Skin epidermis (tissue), 12 donors: ENCODE measurements at regions not wholly inside any gene's neighbourhood (a gene's known extent, or its start where the extent isn't known, plus 50 kb on each side); places are given as distances from the start of the nearest gene placed in this dataset.
"Not testable (repeated sequence)": the region's sequence is repeated elsewhere in the genome, so short reads cannot be mapped to it uniquely, and the experiment has no call there.

ENCODE experiments used
- H3K27ac ChIP-seq, 21 experiments: fragments of 200-600 bp; sonication (generic) in 11 of 21; one replicate each; pipeline ENCODE4 v1.5.0; 2020; ENCODE audit warnings: mild to moderate bottlenecking in 3 of 21, inconsistent platforms in 2 of 21, moderate library complexity in 2 of 21
- H3K4me3 ChIP-seq, 7 experiments: fragments of 200-600 bp; sonication (generic) in 2 of 7; one replicate each; pipeline ENCODE4 v1.5.0; 2020; ENCODE audit warnings: inconsistent platforms in 2 of 7, mild to moderate bottlenecking in 2 of 7, moderate library complexity in 1 of 7

- Histone ChIP-seq H3K4me3 (no peak overlapping the region), H3K27ac (no peak overlapping the region)
These were observed 469.0 kb downstream of the CDH9 start for GRCh38 chr5:26569241-26569928.

- Histone ChIP-seq H3K27ac (no peak overlapping the region), H3K4me3 (no peak overlapping the region)
These were observed 470.1 kb downstream of the CDH9 start for GRCh38 chr5:26568316-26568715.

GRCh38 chr5:26563979-26564378, 474.4 kb downstream of the CDH9 start:
- Histone ChIP-seq H3K4me3 (no peak overlapping the region), H3K27ac (no peak overlapping the region)

DNA sequence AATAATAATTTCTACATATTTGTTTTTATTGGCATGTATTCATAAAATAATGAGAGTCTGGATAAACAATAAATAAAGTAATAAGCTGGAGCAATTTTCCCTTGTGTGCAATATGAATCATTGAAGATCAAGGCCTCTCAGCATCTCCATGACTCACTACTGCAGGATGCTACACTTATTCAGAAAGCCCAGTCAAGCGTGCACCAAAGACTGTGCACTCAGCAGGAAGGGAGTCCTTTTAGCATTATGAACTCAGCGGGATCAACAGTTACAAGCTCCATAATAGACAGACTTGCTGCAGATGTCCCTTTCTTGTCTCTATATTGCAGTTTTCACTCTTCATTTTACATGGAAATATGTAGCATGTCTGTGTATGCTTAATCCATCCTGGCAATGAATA, 485.3 kb downstream of the CDH9 start:
- no peak overlapping the region for H3K27ac ChIP-seq
- no peak overlapping the region for H3K4me3 ChIP-seq

DNA sequence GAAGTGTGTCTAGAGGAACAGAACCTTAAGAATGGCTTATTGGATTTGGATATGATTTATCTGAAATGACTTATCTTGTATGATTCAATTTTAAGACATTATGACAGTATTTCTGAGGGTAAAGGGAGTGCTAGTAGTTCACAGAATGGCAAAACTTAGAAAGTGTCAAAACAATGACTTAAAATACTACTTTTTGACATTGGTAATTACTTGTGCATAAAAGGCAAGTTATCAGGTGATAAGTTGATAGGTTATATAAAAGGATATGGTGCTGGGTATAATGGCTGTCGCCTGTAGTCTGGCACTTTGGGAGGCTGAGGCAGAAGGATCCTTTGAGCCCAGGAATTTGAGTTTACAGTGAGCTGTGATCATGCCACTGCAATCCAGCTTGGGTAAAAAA, 494.4 kb downstream of the CDH9 start:
- no peak overlapping the region for H3K27ac ChIP-seq
- no peak overlapping the region for H3K4me3 ChIP-seq

GRCh38 chr5:26538226-26538625, 500.2 kb downstream of the CDH9 start:
- H3K4me3 ChIP-seq = no peak overlapping the region
- H3K27ac ChIP-seq = no peak overlapping the region

- Histone ChIP-seq H3K4me3 (no peak overlapping the region), H3K27ac (no peak overlapping the region)
These were observed 503.2 kb downstream of the CDH9 start for GRCh38 chr5:26535215-26535614.

- no peak overlapping the region for H3K27ac ChIP-seq
- H3K4me3 ChIP-seq = no peak overlapping the region
These were observed 508.1 kb downstream of the CDH9 start for GRCh38 chr5:26530305-26530704.

DNA sequence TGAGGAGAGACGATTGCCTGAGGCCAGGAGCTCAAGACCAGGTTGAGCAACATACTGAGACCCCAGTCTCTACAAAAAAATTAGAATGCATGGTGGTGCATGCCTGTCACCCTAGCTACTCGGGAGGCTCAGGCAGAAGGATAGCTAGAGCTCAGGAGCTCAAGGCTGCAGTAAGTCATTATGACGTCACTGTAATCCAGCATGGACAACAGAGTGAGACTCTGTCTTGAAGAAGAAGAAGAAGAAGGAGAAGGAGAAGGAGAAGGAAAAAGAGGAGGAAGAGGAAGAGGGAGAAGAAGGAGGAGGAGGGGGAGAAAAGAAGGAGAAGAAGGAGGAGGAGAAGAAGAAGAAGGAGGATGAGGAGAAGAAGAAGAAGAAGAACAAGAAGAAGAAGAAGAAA, 519.1 kb downstream of the CDH9 start:
- H3K27ac ChIP-seq = no peak overlapping the region
- no peak overlapping the region for H3K4me3 ChIP-seq

DNA sequence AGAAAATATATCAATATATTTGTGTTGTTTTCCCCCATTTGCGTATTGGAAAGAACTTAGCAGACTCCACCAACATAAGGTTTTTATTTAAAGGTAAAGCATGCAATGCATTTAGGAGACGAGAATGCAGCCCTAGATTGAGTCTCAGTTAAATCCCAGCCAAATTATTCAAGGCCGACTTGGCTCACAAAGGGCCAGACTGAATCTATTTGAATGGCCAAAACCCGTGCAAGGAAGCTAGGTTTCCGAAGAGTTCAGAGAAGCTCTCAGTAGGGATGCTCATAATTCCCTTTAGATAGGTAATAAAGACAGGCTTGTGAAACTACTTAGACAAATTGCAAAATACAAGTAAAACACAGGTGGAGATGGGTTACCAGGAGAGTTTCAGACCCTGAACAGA, 520.3 kb downstream of the CDH9 start:
- H3K27ac ChIP-seq = no peak overlapping the region
- H3K4me3 ChIP-seq = no peak overlapping the region

DNA sequence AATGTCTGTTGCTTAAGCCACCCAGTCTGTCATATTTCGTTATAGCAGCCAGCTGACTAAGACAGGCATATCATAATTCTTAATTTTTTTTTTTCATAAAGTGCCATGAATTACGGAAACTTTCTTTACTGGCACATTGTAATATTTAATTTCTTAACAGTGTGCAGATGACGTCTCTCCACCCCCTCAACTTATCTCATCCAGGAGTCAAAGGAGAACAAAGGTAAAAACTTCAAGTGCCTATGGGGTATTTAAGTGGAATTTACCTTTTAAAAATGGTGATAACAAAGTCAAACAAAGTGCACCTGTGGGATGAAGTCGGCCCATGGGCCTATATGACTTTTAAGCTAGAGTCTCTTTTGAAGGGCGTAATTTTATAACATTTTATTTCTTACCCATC, 539.4 kb downstream of the CDH9 start:
- Histone ChIP-seq H3K4me3 (no peak overlapping the region), H3K27ac (no peak overlapping the region)

GRCh38 chr5:26495437-26495836, 542.9 kb downstream of the CDH9 start:
- Histone ChIP-seq H3K4me3 (no peak overlapping the region), H3K27ac (no peak overlapping the region)

- no peak overlapping the region for H3K27ac ChIP-seq
These were observed 545.4 kb downstream of the CDH9 start for GRCh38 chr5:26492906-26493459.

GRCh38 chr5:26487553-26487952, 550.8 kb downstream of the CDH9 start:
- no peak overlapping the region for H3K4me3 ChIP-seq
- H3K27ac ChIP-seq = no peak overlapping the region

More at GRCh38 chr5:26492906-26493459, 545.4 kb downstream of the CDH9 start:
- no peak overlapping the region for H3K4me3 ChIP-seq

- no peak overlapping the region for H3K4me3 ChIP-seq
- no peak overlapping the region for H3K27ac ChIP-seq
These were observed 551.8 kb downstream of the CDH9 start for GRCh38 chr5:26486631-26487030.

DNA sequence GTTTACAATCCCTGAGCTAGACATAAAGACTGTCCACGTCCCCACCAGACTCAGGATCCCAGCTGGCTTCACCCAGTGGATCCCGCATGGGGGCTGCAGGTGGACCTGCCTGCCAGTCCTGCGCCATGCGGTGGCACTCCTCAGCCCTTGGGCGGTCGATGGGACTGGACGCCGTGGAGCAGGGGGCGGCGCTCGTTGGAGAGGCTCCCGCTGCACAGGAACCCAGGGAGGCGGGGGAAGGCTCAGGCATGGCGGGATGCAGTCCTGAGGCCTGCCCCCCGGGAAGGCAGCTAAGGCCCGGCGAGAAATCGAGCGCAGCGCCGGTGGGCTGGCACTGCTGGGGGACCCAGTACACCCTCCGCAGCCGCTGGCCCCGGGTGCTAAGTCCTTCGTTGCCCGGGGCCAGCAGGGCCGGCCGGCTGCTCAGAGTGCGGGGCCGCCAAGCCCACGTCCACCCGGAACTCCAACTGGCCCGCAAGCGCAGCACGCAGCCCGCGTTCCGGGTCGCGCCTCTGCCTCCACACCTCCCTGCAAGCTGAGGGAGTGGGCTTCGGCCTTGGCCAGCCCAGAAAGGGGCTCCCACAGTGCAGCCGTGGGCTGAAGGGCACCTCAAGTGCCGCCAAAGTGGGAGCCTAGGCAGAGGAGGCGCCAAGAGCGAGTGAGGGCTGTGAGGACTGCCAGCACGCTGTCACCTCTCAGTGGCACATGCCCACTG, 553.1 kb downstream of the CDH9 start:
- H3K4me3 ChIP-seq, H3K27ac ChIP-seq: not testable (repeated sequence)

DNA sequence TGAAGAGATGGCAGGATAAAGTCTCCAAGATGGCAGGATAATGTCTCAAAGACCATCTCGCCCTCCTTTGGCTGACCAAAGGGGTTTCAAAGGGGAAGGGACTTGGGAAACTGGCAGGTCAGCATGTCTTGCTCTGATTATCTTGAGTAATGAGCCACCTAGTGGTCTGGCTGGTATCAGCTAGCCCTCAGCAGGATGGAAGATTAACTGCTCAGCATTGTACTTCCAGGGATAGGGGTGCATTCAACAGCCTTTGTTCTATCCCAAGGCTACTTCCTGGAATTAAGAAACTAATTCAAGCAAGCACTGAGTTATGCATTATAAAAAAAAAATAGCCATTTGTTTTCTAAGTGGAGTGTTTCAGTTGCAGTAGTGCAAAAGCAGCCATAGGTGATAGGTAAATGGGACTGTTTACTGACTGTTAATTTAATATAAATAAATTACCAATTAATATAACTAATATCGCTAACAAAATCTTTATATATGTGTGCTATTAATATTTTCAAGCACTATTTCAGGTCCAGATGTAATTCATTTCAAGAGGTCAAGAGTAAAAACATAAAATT, 555.5 kb downstream of the CDH9 start:
- H3K4me3 ChIP-seq = peak overlapping the region in 1 of 7 experiments; percentile 38
- peak overlapping the region in 1 of 21 experiments; percentile 39 for H3K27ac ChIP-seq

- peak overlapping the region in 1 of 7 experiments; percentile 38 for H3K4me3 ChIP-seq
These were observed 556.1 kb downstream of the CDH9 start for GRCh38 chr5:26482076-26482809.

DNA sequence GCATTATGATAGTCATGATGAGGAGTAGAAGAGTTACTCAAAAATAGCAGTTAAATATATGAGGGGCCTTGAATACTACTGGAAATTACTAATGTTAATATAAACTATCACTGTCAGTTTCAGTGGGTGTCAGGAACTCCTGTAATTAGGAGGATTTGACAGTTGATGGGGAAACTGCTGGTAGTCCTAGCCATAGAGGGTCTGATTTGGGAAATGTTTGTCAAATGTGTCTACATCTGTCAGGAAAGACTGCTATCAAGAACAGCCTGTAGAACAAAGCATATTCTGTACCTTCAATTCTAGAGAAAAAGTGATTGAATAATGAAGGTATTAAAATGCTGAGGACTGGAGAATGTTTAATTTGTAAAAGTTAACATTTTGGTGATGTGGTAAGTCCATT, 567.9 kb downstream of the CDH9 start:
- H3K27ac ChIP-seq = no peak overlapping the region
- H3K4me3 ChIP-seq = no peak overlapping the region

More at GRCh38 chr5:26482076-26482809, 556.1 kb downstream of the CDH9 start:
- H3K27ac ChIP-seq = peak overlapping the region in 1 of 21 experiments; percentile 39

GRCh38 chr5:26439121-26439520, 599.3 kb downstream of the CDH9 start:
- no peak overlapping the region for H3K27ac ChIP-seq
- no peak overlapping the region for H3K4me3 ChIP-seq
